Thyroid gland (tissue), 4 donors: ENCODE measurements at regions not wholly inside any gene's neighbourhood (a gene's known extent, or its start where the extent isn't known, plus 50 kb on each side); places are given as distances from the start of the nearest gene placed in this dataset.

Source experiments
- CTCF ChIP-seq, 6 experiments: fragments of 200-600 bp in 3 of 6; fragments of 450-650 bp in 3 of 6; sonication (generic) in 3 of 6; IDR thresholded peaks; one replicate each; pipeline ENCODE4 v1.5.1; 2016 to 2019; ENCODE audit warnings: antibody characterized with exemption in 6 of 6, mild to moderate bottlenecking in 2 of 6, inconsistent platforms in 1 of 6, moderate library complexity in 1 of 6
- POLR2A ChIP-seq, 2 donors: fragments of 450-650 bp; IDR thresholded peaks; one replicate each; pipeline ENCODE4 v1.6.1; 2017; ENCODE audit warnings: antibody characterized with exemption in 2 of 2, mild to moderate bottlenecking in 2 of 2, moderate library complexity in 1 of 2

- TF ChIP-seq CTCF (IDR thresholded peaks at IDR 0.05) (no peak), POLR2A (IDR thresholded peaks at IDR 0.05) (no peak)
Observed at GRCh38 chr1:213550804-213551203, 437.0 kb upstream of the PROX1 start.
